Trophoblast cell (in vitro differentiated cells and primary cell): ENCODE measurements at regions not wholly inside any gene's neighbourhood (a gene's known extent, or its start where the extent isn't known, plus 50 kb on each side); places are given as distances from the start of the nearest gene placed in this dataset.

Experiments
- DNase-seq, 2 donors: peaks; one replicate each; pipeline ENCODE4 v3.0.0-alpha.2; 2016
- H2AFZ ChIP-seq: 2 replicates; pipeline ENCODE4 v1.6.1; 2013; ENCODE audit warnings: low read length, moderate library complexity, mild to moderate bottlenecking; ENCODE audit not compliant: insufficient read depth, poor library complexity
- H2AK5ac ChIP-seq: 2 replicates; pipeline ENCODE4 v1.6.1; 2013; ENCODE audit warnings: mild to moderate bottlenecking, low read length
- H2BK120ac ChIP-seq: 2 replicates; pipeline ENCODE4 v1.6.1; 2013; ENCODE audit warnings: low read length, mild to moderate bottlenecking, moderate library complexity; ENCODE audit not compliant: insufficient read depth, poor library complexity
- H2BK12ac ChIP-seq: 2 replicates; pipeline ENCODE4 v1.6.1; 2013; ENCODE audit warnings: mild to moderate bottlenecking, low read length, moderate library complexity
- H2BK5ac ChIP-seq: 2 replicates; pipeline ENCODE4 v1.6.1; 2013; ENCODE audit warnings: low read length, low read depth, moderate library complexity, mild to moderate bottlenecking; ENCODE audit not compliant: poor library complexity
- H3K14ac ChIP-seq: 2 replicates; pipeline ENCODE4 v1.6.1; 2013; ENCODE audit warnings: mild to moderate bottlenecking, low read length
- H3K18ac ChIP-seq: 2 replicates; pipeline ENCODE4 v1.6.1; 2013; ENCODE audit warnings: mild to moderate bottlenecking, low read length
- H3K23ac ChIP-seq: 2 replicates; pipeline ENCODE4 v1.6.1; 2013; ENCODE audit warnings: low read length
- H3K27ac ChIP-seq: 2 replicates; pipeline ENCODE4 v1.5.1; 2013; ENCODE audit warnings: low read depth, mild to moderate bottlenecking, inconsistent platforms, low read length, moderate library complexity
- H3K27me3 ChIP-seq: 2 replicates; pipeline ENCODE4 v1.6.1; 2013; ENCODE audit warnings: inconsistent platforms, mild to moderate bottlenecking, low read length, moderate library complexity; ENCODE audit not compliant: insufficient read depth
- H3K36me3 ChIP-seq, 2 experiments: 1 replicate in 1 of 2; 2 replicates in 1 of 2; pipeline ENCODE4 v1.6.1; 2013; ENCODE audit warnings: low read length in 2 of 2, mild to moderate bottlenecking in 2 of 2, moderate library complexity in 1 of 2; ENCODE audit not compliant: insufficient read depth in 2 of 2, control insufficient read depth in 1 of 2
- H3K4ac ChIP-seq: 2 replicates; pipeline ENCODE4 v1.6.1; 2013; ENCODE audit warnings: low read depth, mild to moderate bottlenecking, low read length, moderate library complexity
- H3K4me1 ChIP-seq, 2 experiments: 1 replicate in 1 of 2; 2 replicates in 1 of 2; pipeline ENCODE4 v1.6.1; 2013; ENCODE audit warnings: low read length in 2 of 2, mild to moderate bottlenecking in 2 of 2, moderate library complexity in 1 of 2; ENCODE audit not compliant: insufficient read depth in 2 of 2, control insufficient read depth in 1 of 2
- H3K4me2 ChIP-seq: 2 replicates; pipeline ENCODE4 v1.6.1; 2013; ENCODE audit warnings: inconsistent platforms, mild to moderate bottlenecking, low read length, moderate library complexity
- H3K4me3 ChIP-seq: 2 replicates; pipeline ENCODE4 v1.5.1; 2013; ENCODE audit warnings: mild to moderate bottlenecking, low read depth, low read length, inconsistent platforms
- H3K79me1 ChIP-seq: one replicate; pipeline ENCODE4 v1.6.1; 2013; ENCODE audit warnings: low read length
- H3K79me2 ChIP-seq: 2 replicates; pipeline ENCODE4 v1.6.1; 2013; ENCODE audit warnings: low read length, mild to moderate bottlenecking; ENCODE audit not compliant: control insufficient read depth, insufficient read depth, poor library complexity
- H3K9ac ChIP-seq: 2 replicates; pipeline ENCODE4 v1.6.1; 2013; ENCODE audit warnings: mild to moderate bottlenecking, low read length
- H3K9me3 ChIP-seq: 2 replicates; pipeline ENCODE4 v1.6.1; 2013; ENCODE audit warnings: low read depth, mild to moderate bottlenecking, control low read depth, inconsistent platforms, low read length; ENCODE audit not compliant: insufficient read depth
- H4K12ac ChIP-seq: 2 replicates; pipeline ENCODE4 v1.6.1; 2013; ENCODE audit warnings: low read depth, mild to moderate bottlenecking, low read length, moderate library complexity
- H4K8ac ChIP-seq: 2 replicates; pipeline ENCODE4 v1.6.1; 2013; ENCODE audit warnings: low read depth, mild to moderate bottlenecking, low read length, moderate library complexity
- H4K91ac ChIP-seq: one replicate; pipeline ENCODE4 v1.6.1; 2013; ENCODE audit warnings: low read depth, mild to moderate bottlenecking, low read length, moderate library complexity
- WGBS: extraction: QIAGEN DNeasy Blood & Tissue Kit; methylation state at CpG from one replicate; pipeline ENCODE4 v1.1.7; 2013; ENCODE audit warnings: missing lambda C conversion rate; ENCODE audit not compliant: insufficient read length, insufficient coverage; ENCODE audit errors: extremely low coverage; 5-methylcytosine and 5-hydroxymethylcytosine counted together

GRCh38 chr6:120852293-120852849, 481.9 kb downstream of the TBC1D32 start:
- Histone ChIP-seq H3K4ac (no peak overlapping the region), H2BK120ac (no peak overlapping the region), H2BK12ac (no peak overlapping the region), H3K9me3 (no peaks in the 10 kb centered on the region), H3K79me2 (no peaks in the 10 kb centered on the region), H3K4me1 (no peaks in the 10 kb centered on the region), H3K9ac (no peak overlapping the region), H3K79me1 (no peaks in the 10 kb centered on the region), H2AK5ac (no peak overlapping the region), H3K18ac (no peak overlapping the region), H3K27me3 (no peaks in the 10 kb centered on the region), H3K4me2 (no peak overlapping the region), H4K91ac (no peak overlapping the region), H3K27ac (no peak overlapping the region), H3K23ac (no peak overlapping the region), H3K36me3 (no peaks in the 10 kb centered on the region), H2AFZ (no peak overlapping the region), H3K4me3 (no peak overlapping the region), H4K12ac (no peak overlapping the region), H2BK5ac (no peak overlapping the region), H4K8ac (no peak overlapping the region), H3K14ac (no peak overlapping the region)
- no peak for DNase-seq
- no CpG with 5 or more reads among the region's 1 CpG for WGBS

GRCh38 chr6:120826253-120826652, 508.0 kb downstream of the TBC1D32 start:
- Histone ChIP-seq H3K18ac (no peak overlapping the region), H3K27ac (no peak overlapping the region), H3K4me2 (no peak overlapping the region), H3K9ac (no peak overlapping the region), H3K9me3 (no peaks in the 10 kb centered on the region), H3K4me1 (no peaks in the 10 kb centered on the region), H3K23ac (no peak overlapping the region), H4K12ac (no peak overlapping the region), H4K91ac (no peak overlapping the region), H3K4ac (no peak overlapping the region), H3K79me1 (no peaks in the 10 kb centered on the region), H4K8ac (no peak overlapping the region), H2BK5ac (no peak overlapping the region), H2BK12ac (no peak overlapping the region), H3K27me3 (no peaks in the 10 kb centered on the region), H2AFZ (no peak overlapping the region), H3K4me3 (no peak overlapping the region), H3K36me3 (no peaks in the 10 kb centered on the region), H2BK120ac (no peak overlapping the region), H3K14ac (no peak overlapping the region), H3K79me2 (no peaks in the 10 kb centered on the region), H2AK5ac (no peak overlapping the region)
- peak; percentile 35 to 81 for DNase-seq
- no CpG with 5 or more reads among the region's 2 CpGs for WGBS

- DNase-seq: no peak
- Histone ChIP-seq H3K79me2 (no peaks in the 10 kb centered on the region), H3K4me2 (no peak overlapping the region), H2AK5ac (no peak overlapping the region), H3K27ac (no peak overlapping the region), H3K9me3 (no peaks in the 10 kb centered on the region), H4K8ac (no peak overlapping the region), H2BK120ac (no peak overlapping the region), H2BK5ac (no peak overlapping the region), H3K14ac (no peak overlapping the region), H2BK12ac (no peak overlapping the region), H4K12ac (no peak overlapping the region), H3K4me3 (no peak overlapping the region), H3K4ac (no peak overlapping the region), H2AFZ (no peak overlapping the region), H3K79me1 (no peaks in the 10 kb centered on the region), H3K18ac (no peak overlapping the region), H3K36me3 (no peaks in the 10 kb centered on the region), H3K27me3 (no peaks in the 10 kb centered on the region), H3K9ac (no peak overlapping the region), H3K23ac (no peak overlapping the region), H3K4me1 (no peaks in the 10 kb centered on the region), H4K91ac (no peak overlapping the region)
Measured at GRCh38 chr6:120816794-120817193, 517.5 kb downstream of the TBC1D32 start.

- Histone ChIP-seq H3K9me3 (no peaks in the 10 kb centered on the region), H2AK5ac (no peak overlapping the region), H3K23ac (no peak overlapping the region), H4K8ac (no peak overlapping the region), H4K12ac (no peak overlapping the region), H3K4me3 (no peak overlapping the region), H3K4ac (no peak overlapping the region), H2BK12ac (no peak overlapping the region), H3K36me3 (no peaks in the 10 kb centered on the region), H3K4me2 (no peak overlapping the region), H3K18ac (no peak overlapping the region), H2BK120ac (no peak overlapping the region), H3K27me3 (no peaks in the 10 kb centered on the region), H4K91ac (no peak overlapping the region), H3K27ac (no peak overlapping the region), H3K4me1 (no peaks in the 10 kb centered on the region), H3K79me2 (no peaks in the 10 kb centered on the region), H3K79me1 (no peaks in the 10 kb centered on the region), H2BK5ac (no peak overlapping the region), H2AFZ (no peak overlapping the region), H3K9ac (no peak overlapping the region), H3K14ac (no peak overlapping the region)
- no CpG with 5 or more reads among the region's 3 CpGs for WGBS
- DNase-seq: no peak
Measured at GRCh38 chr6:120805276-120805675, 529.0 kb downstream of the TBC1D32 start.
